ENCODE measurements at regions not wholly inside any gene's neighbourhood (a gene's known extent, or its start where the extent isn't known, plus 50 kb on each side); places are given as distances from the start of the nearest gene placed in this dataset.

DNA sequence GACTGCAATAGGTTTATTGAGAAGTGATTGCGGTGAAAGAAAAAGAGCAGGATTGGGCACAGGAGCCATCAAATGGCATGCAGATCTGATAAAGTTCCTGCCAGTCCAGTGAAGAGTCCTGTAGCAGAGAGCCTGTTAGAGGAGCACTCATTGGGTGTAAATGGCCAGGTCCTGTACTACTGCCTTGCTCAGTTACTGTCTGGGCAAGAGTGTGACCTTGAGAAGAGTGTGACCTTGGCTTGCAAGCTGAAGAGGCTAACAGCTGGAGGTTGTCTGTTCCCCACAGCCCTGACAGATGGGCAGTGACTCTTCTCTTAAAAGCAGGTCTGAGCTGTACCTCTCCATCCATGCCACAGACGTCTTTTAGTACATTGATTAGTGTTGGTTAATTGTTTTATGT lies 148.6 kb upstream of the SLC38A2 start:
- TF ChIP-seq POLR2A (IDR thresholded peaks at IDR 0.05; ENCODE audit: extremely low read depth, insufficient read length) (no peak), MYC (IDR thresholded peaks at IDR 0.05; ENCODE audit: low read depth, low read length) (no peak), MAX (IDR thresholded peaks at IDR 0.05; ENCODE audit: low read depth, low read length) (no peak)
- TF ChIP-seq, protein P1, sequence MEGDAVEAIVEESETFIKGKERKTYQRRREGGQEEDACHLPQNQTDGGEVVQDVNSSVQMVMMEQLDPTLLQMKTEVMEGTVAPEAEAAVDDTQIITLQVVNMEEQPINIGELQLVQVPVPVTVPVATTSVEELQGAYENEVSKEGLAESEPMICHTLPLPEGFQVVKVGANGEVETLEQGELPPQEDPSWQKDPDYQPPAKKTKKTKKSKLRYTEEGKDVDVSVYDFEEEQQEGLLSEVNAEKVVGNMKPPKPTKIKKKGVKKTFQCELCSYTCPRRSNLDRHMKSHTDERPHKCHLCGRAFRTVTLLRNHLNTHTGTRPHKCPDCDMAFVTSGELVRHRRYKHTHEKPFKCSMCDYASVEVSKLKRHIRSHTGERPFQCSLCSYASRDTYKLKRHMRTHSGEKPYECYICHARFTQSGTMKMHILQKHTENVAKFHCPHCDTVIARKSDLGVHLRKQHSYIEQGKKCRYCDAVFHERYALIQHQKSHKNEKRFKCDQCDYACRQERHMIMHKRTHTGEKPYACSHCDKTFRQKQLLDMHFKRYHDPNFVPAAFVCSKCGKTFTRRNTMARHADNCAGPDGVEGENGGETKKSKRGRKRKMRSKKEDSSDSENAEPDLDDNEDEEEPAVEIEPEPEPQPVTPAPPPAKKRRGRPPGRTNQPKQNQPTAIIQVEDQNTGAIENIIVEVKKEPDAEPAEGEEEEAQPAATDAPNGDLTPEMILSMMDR (IDR thresholded peaks at IDR 0.05; ENCODE audit: low read depth, low read length): no peak
- no peak for DNase-seq (ENCODE audit: low read depth)
- no peak overlapping the region for H3K4me3 ChIP-seq (ENCODE audit: low read depth, low read length)

DNA sequence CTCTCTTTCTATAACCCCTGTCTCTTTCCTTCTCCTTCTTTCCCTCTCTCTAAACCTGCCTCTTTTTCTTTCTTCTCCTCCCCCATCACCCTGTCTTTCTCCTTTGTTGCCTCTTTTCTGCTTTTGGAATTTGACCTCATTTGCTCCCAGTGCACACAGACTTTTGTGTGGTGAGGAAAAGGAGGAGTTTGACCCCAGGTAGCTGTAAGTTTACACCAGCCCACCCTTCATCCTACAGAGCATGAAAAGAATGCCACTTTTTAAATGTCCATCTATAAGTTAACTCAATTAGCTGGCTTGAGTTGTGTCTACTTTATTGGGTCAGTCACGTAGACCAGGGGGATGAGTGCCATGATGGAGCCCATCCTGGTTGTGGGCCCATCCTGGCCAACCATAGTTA lies 146.8 kb upstream of the SLC38A2 start:
- TF ChIP-seq, protein P1 (IDR thresholded peaks at IDR 0.05; ENCODE audit: low read depth, low read length): no peak
- TF ChIP-seq MAX (IDR thresholded peaks at IDR 0.05; ENCODE audit: low read depth, low read length) (no peak), MYC (IDR thresholded peaks at IDR 0.05; ENCODE audit: low read depth, low read length) (no peak), POLR2A (IDR thresholded peaks at IDR 0.05; ENCODE audit: extremely low read depth, insufficient read length) (no peak)
- DNase-seq (ENCODE audit: low read depth): no peak
- H3K4me3 ChIP-seq (ENCODE audit: low read depth, low read length): no peak overlapping the region

DNA sequence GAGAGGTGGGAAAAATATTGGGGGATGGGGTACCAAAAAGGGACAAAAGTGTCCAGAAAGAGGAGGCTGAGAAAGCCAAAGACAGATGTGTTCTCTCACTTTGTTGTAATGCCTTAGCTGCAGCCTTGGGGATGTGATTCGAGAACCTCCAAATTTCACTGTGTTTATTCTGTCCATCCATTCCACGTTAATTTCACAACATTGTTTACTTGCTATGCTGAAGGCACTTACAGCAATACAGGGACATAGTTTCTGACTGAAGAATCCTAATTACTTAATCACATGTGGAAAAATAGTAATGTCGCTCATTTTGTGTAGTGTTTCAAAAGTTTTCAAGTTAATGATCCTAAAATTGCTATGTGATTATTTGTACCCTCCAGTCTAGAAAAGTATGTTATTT lies 146.2 kb upstream of the SLC38A2 start:
- TF ChIP-seq MYC (IDR thresholded peaks at IDR 0.05; ENCODE audit: low read depth, low read length): no peak
- TF ChIP-seq, protein P1 (IDR thresholded peaks at IDR 0.05; ENCODE audit: low read depth, low read length): no peak
- TF ChIP-seq POLR2A (IDR thresholded peaks at IDR 0.05; ENCODE audit: extremely low read depth, insufficient read length): no peak
- TF ChIP-seq MAX (IDR thresholded peaks at IDR 0.05; ENCODE audit: low read depth, low read length): no peak
- H3K4me3 ChIP-seq (ENCODE audit: low read depth, low read length): no peak overlapping the region
- no peak for DNase-seq (ENCODE audit: low read depth)

GRCh38 chr12:46518169-46518568 lies 145.6 kb upstream of the SLC38A2 start:
- H3K4me3 ChIP-seq (ENCODE audit: low read depth, low read length): no peak overlapping the region
- no peak for TF ChIP-seq POLR2A (IDR thresholded peaks at IDR 0.05; ENCODE audit: extremely low read depth, insufficient read length)
- TF ChIP-seq, protein P1 (IDR thresholded peaks at IDR 0.05; ENCODE audit: low read depth, low read length): no peak
- TF ChIP-seq MYC (IDR thresholded peaks at IDR 0.05; ENCODE audit: low read depth, low read length): no peak
- TF ChIP-seq MAX (IDR thresholded peaks at IDR 0.05; ENCODE audit: low read depth, low read length): no peak
- no peak for DNase-seq (ENCODE audit: low read depth)

DNA sequence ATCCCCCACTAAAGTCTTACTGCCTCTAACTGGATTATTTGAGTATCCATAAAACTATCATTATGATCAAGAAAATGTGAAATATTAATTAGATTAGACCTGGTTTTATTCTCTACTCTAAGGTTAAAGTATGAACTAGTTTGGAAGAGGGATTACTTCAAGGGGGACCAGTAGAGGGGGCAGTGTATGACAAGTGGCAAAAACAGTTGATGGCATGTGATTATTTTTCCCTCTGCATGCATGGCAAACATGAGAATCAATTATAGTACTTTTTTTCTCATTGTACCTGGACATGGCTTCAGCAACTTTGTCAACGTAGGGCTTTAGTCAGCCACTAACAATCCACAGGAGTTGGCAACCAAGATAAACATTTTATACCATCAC lies 145.0 kb upstream of the SLC38A2 start:
- H3K4me3 ChIP-seq (ENCODE audit: low read depth, low read length): no peak overlapping the region
- no peak for DNase-seq (ENCODE audit: low read depth)
- TF ChIP-seq, protein P1 (IDR thresholded peaks at IDR 0.05; ENCODE audit: low read depth, low read length): no peak
- no peak for TF ChIP-seq POLR2A (IDR thresholded peaks at IDR 0.05; ENCODE audit: extremely low read depth, insufficient read length)
- TF ChIP-seq MYC (IDR thresholded peaks at IDR 0.05; ENCODE audit: low read depth, low read length): 0 out of 2 replicates have a peak, but pooled peaks have one; percentile 19
- peak; percentile 36; the same call in 1 of the 2 replicates for TF ChIP-seq MAX (IDR thresholded peaks at IDR 0.05; ENCODE audit: low read depth, low read length)

Measured in NB4 (cell line).